ENCODE measurements at regions not wholly inside any gene's neighbourhood (a gene's known extent, or its start where the extent isn't known, plus 50 kb on each side); places are given as distances from the start of the nearest gene placed in this dataset.

DNA sequence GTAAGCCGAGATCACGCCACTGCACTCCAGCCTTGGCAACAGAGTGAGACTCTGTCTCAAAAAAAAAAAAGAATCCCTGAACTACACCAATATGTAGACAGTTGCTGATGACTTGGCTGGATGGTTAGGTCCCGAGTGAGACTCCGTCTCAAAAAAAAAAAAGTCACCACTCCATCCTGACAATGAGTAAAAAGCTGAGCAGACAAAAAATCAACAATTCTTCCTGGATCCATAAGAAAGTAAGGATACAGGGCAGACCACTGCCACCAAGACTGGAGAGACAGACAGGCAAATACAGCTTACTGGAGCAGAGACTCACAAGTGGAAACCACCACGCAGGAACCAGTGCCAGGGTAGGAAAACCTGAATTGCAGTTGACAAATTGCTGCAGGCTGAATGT lies 67.1 kb upstream of the ERCC4 start (continued):
- TF ChIP-seq ATF3 (IDR thresholded peaks at IDR 0.05) (no peak), POLR2A (IDR thresholded peaks at IDR 0.05; ENCODE audit: borderline replicate concordance, extremely low read depth, insufficient read depth, insufficient read length) (no peak), POLR2AphosphoS5 (IDR thresholded peaks at IDR 0.05; ENCODE audit: low read depth, low read length) (no peak), SP1 (IDR thresholded peaks at IDR 0.05; ENCODE audit: low read depth) (no peak), JUND (IDR thresholded peaks at IDR 0.05) (no peak), TCF7L2 (IDR thresholded peaks at IDR 0.05; ENCODE audit: borderline replicate concordance, extremely low read depth, insufficient read depth, insufficient read length) (no peak), EGR1 (IDR thresholded peaks at IDR 0.05; ENCODE audit: low read depth) (no peak), EZH2 (IDR thresholded peaks at IDR 0.05) (no peak), CEBPB (IDR thresholded peaks at IDR 0.05; ENCODE audit: low read depth) (no peak), ELF1 (IDR thresholded peaks at IDR 0.05; ENCODE audit: borderline replicate concordance, low read depth) (no peak), ZBTB33 (IDR thresholded peaks at IDR 0.05; ENCODE audit: extremely low read depth, insufficient replicate concordance, low read length) (no peak)
- TF ChIP-seq, protein P1, sequence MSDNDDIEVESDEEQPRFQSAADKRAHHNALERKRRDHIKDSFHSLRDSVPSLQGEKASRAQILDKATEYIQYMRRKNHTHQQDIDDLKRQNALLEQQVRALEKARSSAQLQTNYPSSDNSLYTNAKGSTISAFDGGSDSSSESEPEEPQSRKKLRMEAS (IDR thresholded peaks at IDR 0.05), result no peak

DNA sequence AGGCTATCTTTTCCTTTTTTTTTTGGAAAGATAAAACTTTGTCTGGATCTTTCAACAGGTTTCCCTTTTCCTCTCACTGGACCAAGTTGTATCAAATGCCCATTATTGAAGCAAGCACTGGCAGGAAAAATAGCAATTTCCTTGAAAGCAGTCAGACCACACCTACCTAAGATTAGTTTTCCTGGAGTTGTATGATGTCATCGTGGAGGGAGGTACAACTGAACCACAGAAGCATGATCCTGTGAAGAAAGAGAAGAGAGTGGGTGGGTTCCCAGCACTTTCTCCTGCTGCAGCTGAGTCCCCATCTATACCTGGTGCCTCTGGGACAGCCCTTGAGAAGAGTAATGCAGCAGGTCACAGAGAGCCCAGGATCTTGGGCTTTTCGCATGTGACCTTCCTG lies 63.6 kb upstream of the ERCC4 start:
- H3K36me3 ChIP-seq (ENCODE audit: control insufficient read depth in 1 of 2, insufficient read depth in 2 of 2, low read length in 2 of 2), result no peaks in the 10 kb centered on the region
- H4K20me1 ChIP-seq (ENCODE audit: insufficient read depth), result no peaks in the 10 kb centered on the region
- TF ChIP-seq SRF (IDR thresholded peaks at IDR 0.05; ENCODE audit: low read depth) (no peak), EZH2phosphoT487 (IDR thresholded peaks at IDR 0.05; ENCODE audit: borderline replicate concordance) (no peak), ATF3 (IDR thresholded peaks at IDR 0.05) (no peak), RAD21 (IDR thresholded peaks at IDR 0.05; ENCODE audit: low read depth) (no peak), EGR1 (IDR thresholded peaks at IDR 0.05; ENCODE audit: low read depth) (no peak), TCF7L2 (IDR thresholded peaks at IDR 0.05; ENCODE audit: borderline replicate concordance, extremely low read depth, insufficient read depth, insufficient read length) (no peak), POLR2AphosphoS5 (IDR thresholded peaks at IDR 0.05; ENCODE audit: low read depth, low read length) (no peak), CEBPB (IDR thresholded peaks at IDR 0.05; ENCODE audit: low read depth) (no peak), FOSL1 (IDR thresholded peaks at IDR 0.05; ENCODE audit: low read depth) (no peak), SIN3A (IDR thresholded peaks at IDR 0.05; ENCODE audit: low read depth) (no peak), ZNF274 (IDR thresholded peaks at IDR 0.05; ENCODE audit: low read depth, low read length) (no peak)
- TF ChIP-seq, protein P2, sequence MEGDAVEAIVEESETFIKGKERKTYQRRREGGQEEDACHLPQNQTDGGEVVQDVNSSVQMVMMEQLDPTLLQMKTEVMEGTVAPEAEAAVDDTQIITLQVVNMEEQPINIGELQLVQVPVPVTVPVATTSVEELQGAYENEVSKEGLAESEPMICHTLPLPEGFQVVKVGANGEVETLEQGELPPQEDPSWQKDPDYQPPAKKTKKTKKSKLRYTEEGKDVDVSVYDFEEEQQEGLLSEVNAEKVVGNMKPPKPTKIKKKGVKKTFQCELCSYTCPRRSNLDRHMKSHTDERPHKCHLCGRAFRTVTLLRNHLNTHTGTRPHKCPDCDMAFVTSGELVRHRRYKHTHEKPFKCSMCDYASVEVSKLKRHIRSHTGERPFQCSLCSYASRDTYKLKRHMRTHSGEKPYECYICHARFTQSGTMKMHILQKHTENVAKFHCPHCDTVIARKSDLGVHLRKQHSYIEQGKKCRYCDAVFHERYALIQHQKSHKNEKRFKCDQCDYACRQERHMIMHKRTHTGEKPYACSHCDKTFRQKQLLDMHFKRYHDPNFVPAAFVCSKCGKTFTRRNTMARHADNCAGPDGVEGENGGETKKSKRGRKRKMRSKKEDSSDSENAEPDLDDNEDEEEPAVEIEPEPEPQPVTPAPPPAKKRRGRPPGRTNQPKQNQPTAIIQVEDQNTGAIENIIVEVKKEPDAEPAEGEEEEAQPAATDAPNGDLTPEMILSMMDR (IDR thresholded peaks at IDR 0.05 in 2 of 3, conservative IDR thresholded peaks at IDR 0.05 in 1 of 3; ENCODE audit: borderline replicate concordance in 1 of 3, insufficient read depth in 1 of 3, low read depth in 2 of 3, low read length in 2 of 3), result no peak
- TF ChIP-seq, protein P1 (IDR thresholded peaks at IDR 0.05), result no peak
- ATAC-seq (no peak), DNase-seq (ENCODE audit: low read depth, low spot score) (no peak)
- no peaks in the 10 kb centered on the region for H3K79me2 ChIP-seq (ENCODE audit: insufficient read depth, low read length)
- H3K9me3 ChIP-seq (ENCODE audit: control insufficient read depth in 1 of 2, insufficient read depth in 1 of 2, low read depth in 1 of 2, low read length in 2 of 2), result no peaks in the 10 kb centered on the region
- no TSS peak for BruUV-seq (replicated peaks)
- H3K27me3 ChIP-seq (ENCODE audit: insufficient read depth, low read length), result peaks cover 37% of the 10 kb centered on the region
- no peak overlapping the region for H3K27ac ChIP-seq (ENCODE audit: low read depth, low read length)
- no peak overlapping the region for H3K4me2 ChIP-seq (ENCODE audit: low read length)
- ChIA-PET POLR2A (no interaction called here), CTCF (no interaction called here), RAD21 (ENCODE audit: low non-redundant PET in 1 of 2, low total read pairs in 2 of 2, uncharacterized antibody in 2 of 2, unreplicated experiment in 2 of 2) (no interaction called here)
- no peak overlapping the region for H2AFZ ChIP-seq (ENCODE audit: low read depth, low read length, poor library complexity, severe bottlenecking)
- H3K9ac ChIP-seq (ENCODE audit: low read length), result no peak overlapping the region
- intact Hi-C loops (cut with micrococcal nuclease), result no loop called here
- no peaks in the 10 kb centered on the region for H3K9me2 ChIP-seq (ENCODE audit: insufficient read depth)
- no peak overlapping the region for H3K4me3 ChIP-seq (replicated peaks in 1 of 2; ENCODE audit: low read depth in 1 of 2, low read length in 2 of 2)
- H3K4me1 ChIP-seq (ENCODE audit: control insufficient read depth in 1 of 2, insufficient read depth in 2 of 2, low read length in 2 of 2), result no peaks in the 10 kb centered on the region
